Activated naive CD8-positive, alpha-beta T cell (primary cell): ENCODE measurements at regions not wholly inside any gene's neighbourhood (a gene's known extent, or its start where the extent isn't known, plus 50 kb on each side); places are given as distances from the start of the nearest gene placed in this dataset.
"Not testable (repeated sequence)": the region's sequence is repeated elsewhere in the genome, so short reads cannot be mapped to it uniquely, and the experiment has no call there.

ENCODE experiments used
- H3K27ac Mint-ChIP-seq: one replicate; pipeline ENCODE4 v1.8.0; 2021; ENCODE audit warnings: mixed read lengths
- H3K27me3 Mint-ChIP-seq: one replicate; pipeline ENCODE4 v1.8.0; 2021; ENCODE audit warnings: mixed read lengths
- H3K36me3 Mint-ChIP-seq: one replicate; pipeline ENCODE4 v1.8.0; 2021; ENCODE audit warnings: mixed read lengths
- H3K4me1 Mint-ChIP-seq: one replicate; pipeline ENCODE4 v1.8.0; 2021; ENCODE audit warnings: low read depth, mixed read lengths
- H3K4me3 Mint-ChIP-seq: one replicate; pipeline ENCODE4 v1.8.0; 2021; ENCODE audit warnings: mild to moderate bottlenecking, mixed read lengths
- H3K9me3 Mint-ChIP-seq: one replicate; pipeline ENCODE4 v1.8.0; 2021; ENCODE audit warnings: low read depth, mixed read lengths

DNA sequence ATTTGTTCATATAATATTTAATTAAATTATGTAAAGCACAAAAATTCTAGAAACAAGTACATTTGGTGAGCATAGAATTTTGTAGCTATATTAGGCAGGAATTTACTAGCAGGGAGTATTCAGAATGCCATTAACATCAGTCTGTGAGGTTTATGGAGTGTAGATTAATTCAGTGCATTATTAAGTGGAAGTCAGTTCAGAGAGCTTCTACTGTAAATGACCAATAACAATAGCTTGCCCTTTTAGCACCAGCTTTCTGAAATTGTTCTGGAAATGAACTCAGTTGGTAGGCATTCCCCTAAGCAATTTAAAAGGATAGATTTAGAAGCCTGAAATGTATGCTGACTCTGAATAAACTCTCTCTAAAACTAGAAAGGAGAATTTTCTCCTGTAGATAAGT lies 208.2 kb upstream of the CNTNAP5 start:
- H3K27ac Mint-ChIP-seq = no peak overlapping the region

DNA sequence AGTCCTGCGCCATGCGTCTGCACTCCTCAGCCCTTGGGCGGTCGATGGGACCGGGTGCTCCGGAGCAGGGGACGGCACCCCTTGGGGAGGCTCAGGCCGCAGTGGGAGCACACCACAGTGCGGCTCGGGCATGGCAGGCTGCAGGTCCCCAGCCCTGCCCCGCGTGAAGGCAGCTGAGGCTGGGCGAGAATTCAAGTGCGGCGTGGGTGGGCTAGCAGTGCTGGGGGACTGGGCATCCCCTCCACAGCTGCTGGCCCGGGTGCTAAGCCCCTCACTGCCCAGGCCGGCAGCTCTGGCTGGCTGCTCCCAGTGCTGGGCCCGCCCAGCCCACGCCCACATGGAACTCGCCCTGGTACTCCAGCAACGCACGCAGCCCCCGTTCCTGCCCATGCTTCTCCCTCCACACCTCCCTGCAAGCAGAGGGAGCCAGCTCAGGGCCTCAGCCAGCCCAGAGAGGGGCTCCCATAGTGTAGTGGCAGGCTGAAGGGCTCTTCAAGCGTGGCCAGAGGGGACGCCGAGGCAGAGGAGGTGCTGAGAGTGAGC lies 198.3 kb upstream of the CNTNAP5 start:
- no peaks in the 10 kb centered on the region for H3K36me3 Mint-ChIP-seq
- H3K4me3 Mint-ChIP-seq = no peak overlapping the region
- H3K27ac Mint-ChIP-seq = no peak overlapping the region
- no peaks in the 10 kb centered on the region for H3K4me1 Mint-ChIP-seq
- no peaks in the 10 kb centered on the region for H3K27me3 Mint-ChIP-seq
- peaks cover 3% of the 10 kb centered on the region for H3K9me3 Mint-ChIP-seq

More for the DNA sequence above, 208.2 kb upstream of the CNTNAP5 start:
- H3K27me3 Mint-ChIP-seq = no peaks in the 10 kb centered on the region
- no peak overlapping the region for H3K4me3 Mint-ChIP-seq
- no peaks in the 10 kb centered on the region for H3K4me1 Mint-ChIP-seq
- peaks cover 6% of the 10 kb centered on the region for H3K9me3 Mint-ChIP-seq
- H3K36me3 Mint-ChIP-seq = no peaks in the 10 kb centered on the region

DNA sequence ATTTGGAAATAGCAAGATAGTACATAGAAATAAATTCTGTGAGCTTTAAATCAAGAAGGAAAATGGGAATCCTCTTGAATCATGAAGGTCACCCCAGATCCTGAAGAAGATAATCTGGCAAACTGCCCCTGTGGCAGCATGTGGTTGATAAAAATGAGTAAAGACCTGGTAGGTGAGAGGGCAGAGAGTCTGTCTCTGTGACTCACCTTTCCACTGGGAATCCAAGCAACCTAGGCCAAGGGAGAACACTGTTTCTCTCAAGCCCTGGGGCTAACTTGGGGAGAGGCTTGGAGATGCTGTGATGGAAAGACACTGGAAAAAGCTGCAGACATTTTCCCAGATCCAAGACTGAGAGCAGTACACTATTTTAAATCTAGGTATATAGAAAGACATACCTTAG lies 185.8 kb upstream of the CNTNAP5 start:
- Mint-ChIP-seq H3K27ac (no peak overlapping the region), H3K4me3 (no peak overlapping the region), H3K9me3 (peaks cover 21% of the 10 kb centered on the region), H3K36me3 (no peaks in the 10 kb centered on the region), H3K27me3 (no peaks in the 10 kb centered on the region), H3K4me1 (no peaks in the 10 kb centered on the region)

DNA sequence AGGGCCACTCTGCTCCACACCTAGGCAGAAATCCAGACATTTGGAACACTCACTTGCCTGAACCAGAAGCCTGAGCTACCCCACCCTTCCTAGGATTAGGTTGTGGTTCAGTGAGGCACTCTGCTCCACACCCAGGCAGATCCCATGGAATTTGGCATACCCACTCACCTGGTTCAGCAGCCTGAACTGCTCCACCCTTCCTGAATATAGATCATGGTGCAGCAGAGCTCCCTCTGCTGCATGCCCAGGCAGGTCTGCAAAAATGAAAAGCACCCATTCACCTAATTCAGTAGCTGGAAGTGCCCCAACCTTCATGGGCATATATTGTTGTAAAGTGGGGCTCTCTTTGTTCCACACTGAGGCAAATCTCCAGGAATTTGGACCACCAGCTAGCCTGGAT lies 185.1 kb upstream of the CNTNAP5 start:
- H3K36me3 Mint-ChIP-seq = no peaks in the 10 kb centered on the region
- no peaks in the 10 kb centered on the region for H3K27me3 Mint-ChIP-seq
- peaks cover 21% of the 10 kb centered on the region for H3K9me3 Mint-ChIP-seq
- no peaks in the 10 kb centered on the region for H3K4me1 Mint-ChIP-seq
- H3K4me3 Mint-ChIP-seq = no peak overlapping the region
- H3K27ac Mint-ChIP-seq = no peak overlapping the region

DNA sequence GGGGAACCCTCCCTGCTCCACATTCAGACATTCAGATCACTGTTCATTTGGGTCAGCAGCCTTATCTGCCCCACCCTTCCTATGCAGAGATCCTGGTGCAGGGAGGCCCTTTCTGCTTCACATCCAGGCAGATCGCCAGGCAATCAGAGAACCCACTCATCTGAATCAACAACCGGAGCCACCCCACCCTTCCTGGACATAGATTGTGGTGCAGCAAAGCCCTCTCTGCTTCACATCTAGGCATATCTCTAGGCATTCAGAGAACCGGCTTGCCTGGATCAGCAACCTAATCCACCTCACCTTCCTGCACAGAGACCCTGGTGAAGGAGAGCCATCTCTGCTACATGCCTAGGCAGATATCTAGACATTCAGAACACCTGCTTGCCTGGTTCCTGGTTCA lies 184.5 kb upstream of the CNTNAP5 start:
- Mint-ChIP-seq H3K4me3 (no peak overlapping the region), H3K27ac (no peak overlapping the region), H3K4me1 (no peaks in the 10 kb centered on the region), H3K9me3 (peaks cover 21% of the 10 kb centered on the region), H3K36me3 (no peaks in the 10 kb centered on the region), H3K27me3 (no peaks in the 10 kb centered on the region)

DNA sequence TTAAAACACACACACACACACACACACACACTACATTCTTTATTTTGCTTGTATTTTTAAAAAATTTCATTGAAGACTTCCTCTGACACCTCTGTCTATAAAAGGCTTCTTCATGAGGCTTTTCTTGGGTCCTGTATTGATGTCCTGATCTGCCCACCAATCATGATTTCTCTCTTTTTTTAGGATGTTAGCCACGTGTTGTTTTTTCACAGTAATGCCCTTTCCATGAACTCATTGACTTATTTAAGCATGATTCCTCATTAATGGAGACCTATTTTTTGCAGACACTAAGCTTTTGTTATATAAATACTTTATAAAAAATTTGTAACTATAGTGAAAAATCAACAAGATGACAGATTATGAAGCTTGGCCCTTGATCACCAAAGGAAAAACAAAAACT lies 173.8 kb upstream of the CNTNAP5 start:
- Mint-ChIP-seq H3K4me3 (no peak overlapping the region), H3K9me3 (peaks cover 11% of the 10 kb centered on the region), H3K4me1 (no peaks in the 10 kb centered on the region), H3K36me3 (no peaks in the 10 kb centered on the region), H3K27ac (no peak overlapping the region), H3K27me3 (no peaks in the 10 kb centered on the region)

DNA sequence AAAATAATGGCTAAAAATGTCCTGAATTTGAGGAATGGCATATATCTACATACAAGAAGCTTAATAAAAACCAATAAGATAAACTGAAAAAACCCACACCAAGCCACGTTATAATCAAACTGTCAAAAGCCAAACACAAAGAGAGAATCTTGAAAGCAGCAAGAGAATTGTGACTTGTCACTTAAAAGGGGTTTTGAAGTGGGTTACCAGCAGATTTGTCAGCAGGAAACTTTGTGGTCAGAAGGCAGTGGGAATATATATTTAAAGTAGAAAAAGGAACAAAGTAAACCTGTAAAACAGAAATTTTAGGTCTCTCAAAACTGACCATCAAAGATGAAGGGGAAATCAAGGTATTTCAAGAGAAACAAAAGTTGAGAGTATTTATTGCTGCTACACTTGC lies 171.9 kb upstream of the CNTNAP5 start:
- H3K4me3 Mint-ChIP-seq = no peak overlapping the region
- no peaks in the 10 kb centered on the region for H3K36me3 Mint-ChIP-seq
- H3K4me1 Mint-ChIP-seq = no peaks in the 10 kb centered on the region
- H3K9me3 Mint-ChIP-seq = peaks cover 27% of the 10 kb centered on the region
- H3K27me3 Mint-ChIP-seq = no peaks in the 10 kb centered on the region
- H3K27ac Mint-ChIP-seq = no peak overlapping the region

DNA sequence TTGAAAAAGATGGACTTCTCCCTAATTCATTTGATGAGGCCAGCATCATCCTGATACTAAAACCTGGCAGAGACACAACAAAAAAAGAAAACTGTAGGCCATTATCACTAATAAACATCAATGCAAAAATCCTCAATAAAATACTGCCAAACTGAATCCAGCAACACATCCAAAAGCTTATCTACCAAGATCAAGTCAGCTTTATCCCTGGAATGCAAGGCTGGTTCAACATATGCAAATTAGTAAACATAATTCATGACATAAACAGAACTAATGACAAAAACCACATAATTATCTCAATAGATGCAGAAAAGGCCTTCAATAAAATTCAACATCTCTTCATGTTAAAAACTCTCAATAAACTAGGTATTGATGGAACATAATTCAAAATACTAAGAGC lies 166.1 kb upstream of the CNTNAP5 start:
- not testable (repeated sequence) for H3K27ac Mint-ChIP-seq, H3K4me1 Mint-ChIP-seq, H3K27me3 Mint-ChIP-seq, H3K36me3 Mint-ChIP-seq, H3K4me3 Mint-ChIP-seq
- peaks cover 32% of the 10 kb centered on the region for H3K9me3 Mint-ChIP-seq

DNA sequence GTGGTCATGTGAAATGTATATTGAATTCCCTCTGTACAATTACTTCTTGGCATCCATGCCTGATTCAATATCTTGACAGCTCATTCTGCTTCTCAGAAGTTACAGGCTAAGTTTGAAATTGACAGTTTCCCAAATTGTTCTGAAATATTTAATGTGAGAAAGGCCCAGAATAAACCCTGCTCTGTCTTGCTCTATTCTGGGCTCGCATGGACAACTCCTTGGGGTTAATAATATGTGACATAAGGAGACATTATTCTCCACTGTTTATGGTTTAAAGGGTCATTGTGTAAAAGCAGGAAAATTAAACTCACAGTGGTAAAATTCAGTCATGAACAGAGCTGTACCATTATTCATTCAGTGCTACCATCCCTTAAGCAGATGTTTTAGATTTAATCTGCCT lies 160.7 kb upstream of the CNTNAP5 start:
- Mint-ChIP-seq H3K27ac (no peak overlapping the region), H3K9me3 (peaks cover 3% of the 10 kb centered on the region), H3K4me3 (no peak overlapping the region), H3K36me3 (no peaks in the 10 kb centered on the region), H3K27me3 (no peaks in the 10 kb centered on the region), H3K4me1 (no peaks in the 10 kb centered on the region)

DNA sequence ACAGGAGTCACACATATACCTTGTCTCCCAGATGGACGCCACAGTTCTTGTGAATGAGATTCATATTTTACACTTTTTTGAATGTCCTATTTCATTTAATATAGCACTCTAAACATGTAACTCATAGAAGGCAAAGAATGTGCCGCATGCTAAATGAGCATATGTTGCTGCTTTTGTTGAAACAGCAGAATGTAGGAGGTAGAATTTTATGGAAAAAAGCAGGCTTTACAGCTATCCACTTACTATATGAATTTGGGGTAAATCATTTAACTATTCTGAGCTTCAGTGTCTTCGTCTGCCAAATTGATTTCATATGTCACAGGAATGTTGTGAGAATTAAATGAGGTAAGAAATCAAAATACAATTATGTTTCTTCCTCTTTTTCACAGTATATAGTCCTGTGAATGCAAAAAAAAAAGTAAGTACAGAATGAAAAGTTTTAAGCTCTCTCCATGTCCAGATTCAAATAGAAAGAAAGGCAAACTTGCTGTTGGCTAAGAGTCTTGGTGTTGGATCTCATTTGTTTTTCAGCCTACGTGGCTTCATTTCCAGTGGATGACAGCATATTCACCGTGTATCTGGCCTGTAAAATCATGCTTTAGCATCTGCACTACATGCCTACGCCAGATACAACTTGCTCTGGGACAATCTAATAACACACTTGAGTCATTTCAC lies 154.7 kb upstream of the CNTNAP5 start:
- no peaks in the 10 kb centered on the region for H3K9me3 Mint-ChIP-seq
- no peaks in the 10 kb centered on the region for H3K27me3 Mint-ChIP-seq
- no peak overlapping the region for H3K27ac Mint-ChIP-seq
- no peaks in the 10 kb centered on the region for H3K36me3 Mint-ChIP-seq
- no peaks in the 10 kb centered on the region for H3K4me1 Mint-ChIP-seq
- H3K4me3 Mint-ChIP-seq = no peak overlapping the region

DNA sequence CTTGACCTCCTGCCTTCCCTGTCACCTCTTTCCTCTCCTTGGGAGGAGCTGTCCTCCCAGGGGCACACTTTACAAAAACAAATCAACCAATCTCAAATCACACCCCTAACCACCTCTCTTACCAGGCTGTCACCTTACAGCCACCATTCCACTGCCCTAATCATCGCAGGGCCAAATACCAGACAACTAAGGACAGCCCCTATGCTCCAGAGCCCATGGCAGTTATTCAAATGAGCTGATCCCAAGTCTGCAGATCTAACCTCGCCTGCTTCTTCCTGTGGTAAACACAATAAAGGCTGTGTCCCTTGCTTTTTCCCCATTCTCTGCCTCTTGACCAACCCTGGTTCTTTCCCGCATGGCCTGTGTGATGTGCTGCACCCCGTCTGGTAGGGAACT lies 154.2 kb upstream of the CNTNAP5 start:
- H3K27me3 Mint-ChIP-seq = no peaks in the 10 kb centered on the region
- H3K9me3 Mint-ChIP-seq = no peaks in the 10 kb centered on the region
- no peaks in the 10 kb centered on the region for H3K36me3 Mint-ChIP-seq
- H3K4me3 Mint-ChIP-seq = no peak overlapping the region
- H3K27ac Mint-ChIP-seq = no peak overlapping the region
- no peaks in the 10 kb centered on the region for H3K4me1 Mint-ChIP-seq

DNA sequence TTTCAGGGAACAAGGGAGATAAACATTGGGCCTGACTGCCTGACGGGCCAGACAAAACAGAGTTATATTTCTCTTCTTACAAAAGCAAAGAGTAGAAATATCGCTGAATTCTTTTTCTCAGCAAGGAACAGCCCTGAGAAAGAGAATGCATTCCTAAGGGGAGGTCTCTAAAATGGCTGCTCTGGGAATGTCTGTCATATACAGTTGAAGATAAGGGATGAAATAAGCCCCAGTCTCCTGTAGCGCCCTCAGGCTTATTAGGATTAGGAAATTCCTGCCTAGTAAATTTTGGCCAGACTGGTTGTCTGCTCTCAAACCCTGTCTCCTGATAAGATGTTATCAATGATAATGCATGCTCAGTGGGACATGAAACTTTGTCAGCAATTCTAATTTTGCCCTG lies 134.9 kb upstream of the CNTNAP5 start:
- Mint-ChIP-seq H3K9me3 (peaks cover 32% of the 10 kb centered on the region), H3K4me3 (no peak overlapping the region), H3K36me3 (no peaks in the 10 kb centered on the region), H3K27me3 (no peaks in the 10 kb centered on the region), H3K27ac (no peak overlapping the region), H3K4me1 (no peaks in the 10 kb centered on the region)

DNA sequence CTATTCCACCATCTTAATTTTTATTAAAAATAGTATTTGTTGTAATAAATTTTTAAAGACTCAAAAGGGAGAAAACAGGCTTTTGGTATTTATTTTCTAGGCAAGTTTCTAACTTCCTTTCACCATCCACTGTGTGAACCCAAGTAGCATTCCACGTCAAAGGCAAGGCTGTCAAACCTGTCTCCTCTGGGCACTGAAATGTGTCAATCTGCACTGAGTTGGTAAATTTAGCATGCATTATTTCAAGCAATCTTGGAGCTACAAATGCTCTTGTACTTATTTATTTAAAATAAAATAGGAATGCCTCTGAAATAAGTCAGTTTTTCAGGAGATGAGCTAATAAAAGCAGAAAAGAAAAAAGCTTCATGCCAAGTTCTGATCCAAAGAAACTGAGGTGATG lies 130.9 kb upstream of the CNTNAP5 start:
- H3K4me3 Mint-ChIP-seq = no peak overlapping the region
- H3K27me3 Mint-ChIP-seq = no peaks in the 10 kb centered on the region
- no peaks in the 10 kb centered on the region for H3K4me1 Mint-ChIP-seq
- peaks cover 32% of the 10 kb centered on the region for H3K9me3 Mint-ChIP-seq
- no peaks in the 10 kb centered on the region for H3K36me3 Mint-ChIP-seq
- no peak overlapping the region for H3K27ac Mint-ChIP-seq

DNA sequence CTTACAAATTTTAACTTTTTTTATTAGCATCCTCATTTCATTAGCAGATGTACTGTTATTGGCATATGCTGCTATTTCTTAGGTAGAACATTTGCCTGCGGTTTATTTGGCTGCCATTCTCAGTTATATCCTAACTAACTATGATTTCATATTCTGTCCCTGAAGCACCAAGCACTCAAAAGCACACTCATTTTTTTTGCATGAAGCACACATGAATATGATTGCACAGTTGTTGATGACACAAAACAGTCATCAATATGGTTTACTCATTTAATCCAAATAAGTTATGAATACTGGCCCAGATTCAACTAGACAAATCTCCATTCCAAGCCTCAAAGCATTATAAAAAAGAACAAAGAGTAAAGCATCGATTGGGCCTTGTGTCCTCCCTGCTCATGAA lies 129.4 kb upstream of the CNTNAP5 start:
- H3K36me3 Mint-ChIP-seq = no peaks in the 10 kb centered on the region
- no peak overlapping the region for H3K27ac Mint-ChIP-seq
- peaks cover 28% of the 10 kb centered on the region for H3K9me3 Mint-ChIP-seq
- H3K27me3 Mint-ChIP-seq = no peaks in the 10 kb centered on the region
- no peaks in the 10 kb centered on the region for H3K4me1 Mint-ChIP-seq
- no peak overlapping the region for H3K4me3 Mint-ChIP-seq

DNA sequence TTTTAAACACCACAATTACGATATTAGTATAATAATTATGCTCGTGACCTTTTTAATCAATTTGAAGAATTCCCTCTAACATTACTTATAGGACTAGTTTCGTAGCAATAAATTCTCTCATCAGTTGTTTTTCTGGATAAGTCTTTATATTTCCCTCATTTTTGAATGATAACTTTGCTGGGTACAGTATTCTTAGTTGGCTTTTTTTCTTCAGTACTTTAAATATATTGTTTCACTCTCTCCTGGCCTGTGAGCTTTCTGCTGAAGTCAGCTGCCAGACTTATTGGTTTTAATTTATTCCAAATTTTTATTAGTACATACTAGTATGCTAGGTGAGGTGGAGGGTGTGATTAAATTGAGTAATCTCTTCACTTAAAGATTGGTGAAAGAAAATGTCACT lies 123.8 kb upstream of the CNTNAP5 start:
- no peaks in the 10 kb centered on the region for H3K36me3 Mint-ChIP-seq
- H3K27me3 Mint-ChIP-seq = no peaks in the 10 kb centered on the region
- no peak overlapping the region for H3K27ac Mint-ChIP-seq
- H3K9me3 Mint-ChIP-seq = peaks cover 25% of the 10 kb centered on the region
- no peaks in the 10 kb centered on the region for H3K4me1 Mint-ChIP-seq
- no peak overlapping the region for H3K4me3 Mint-ChIP-seq

DNA sequence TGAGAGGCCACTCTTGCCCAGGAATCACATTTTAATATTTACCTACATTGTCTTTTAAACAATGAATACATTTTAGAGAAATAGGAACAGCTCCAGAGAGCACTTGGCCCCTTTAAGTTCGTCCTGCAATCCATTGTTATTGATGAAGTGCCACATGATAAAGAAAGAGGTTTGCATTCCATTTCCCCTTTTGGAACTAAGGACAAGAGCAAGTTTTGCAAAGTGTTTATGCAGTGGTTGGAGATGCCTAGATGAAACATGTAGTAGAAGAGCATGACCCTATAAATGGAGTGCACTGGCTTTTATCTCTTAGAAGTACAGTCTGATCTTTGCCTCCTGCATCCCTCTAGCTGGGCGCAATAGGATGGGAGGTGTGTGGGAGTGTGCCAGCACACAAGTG lies 118.7 kb upstream of the CNTNAP5 start:
- H3K9me3 Mint-ChIP-seq = peaks cover 16% of the 10 kb centered on the region
- H3K36me3 Mint-ChIP-seq = no peaks in the 10 kb centered on the region
- H3K4me3 Mint-ChIP-seq = no peak overlapping the region
- no peaks in the 10 kb centered on the region for H3K27me3 Mint-ChIP-seq
- H3K27ac Mint-ChIP-seq = no peak overlapping the region
- no peaks in the 10 kb centered on the region for H3K4me1 Mint-ChIP-seq
